Activated CD8-positive, alpha-beta memory T cell treated with anti-CD3 and anti-CD28 coated beads for 4 hours (primary cell): ENCODE measurements at regions not wholly inside any gene's neighbourhood (a gene's known extent, or its start where the extent isn't known, plus 50 kb on each side); places are given as distances from the start of the nearest gene placed in this dataset.

Source experiments
- DNase-seq, 2 donors: peaks; one replicate each; pipeline ENCODE4 v3.0.0-alpha.2; 2020; ENCODE audit warnings: low read depth in 2 of 2

DNA sequence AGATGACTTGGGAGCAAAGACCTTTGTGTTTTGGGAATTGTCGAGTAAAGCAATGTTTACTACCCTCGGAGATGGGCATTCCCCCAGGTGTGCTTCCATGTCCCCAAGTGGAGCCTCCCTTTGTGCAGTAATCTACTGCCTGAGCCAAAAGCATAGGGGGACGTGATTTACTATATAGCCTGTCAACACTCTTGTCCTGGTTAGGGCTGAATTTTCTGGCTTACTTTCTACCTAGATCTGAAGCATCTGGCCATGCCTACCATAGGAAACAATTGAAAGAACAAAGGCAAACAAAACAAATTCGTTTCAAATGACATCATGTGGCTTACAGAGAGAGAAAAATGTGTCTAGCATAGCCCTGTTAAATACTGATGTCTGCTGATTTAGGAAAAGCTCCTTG, 350.6 kb downstream of the SAMD5 start:
- DNase-seq, result no peak

DNA sequence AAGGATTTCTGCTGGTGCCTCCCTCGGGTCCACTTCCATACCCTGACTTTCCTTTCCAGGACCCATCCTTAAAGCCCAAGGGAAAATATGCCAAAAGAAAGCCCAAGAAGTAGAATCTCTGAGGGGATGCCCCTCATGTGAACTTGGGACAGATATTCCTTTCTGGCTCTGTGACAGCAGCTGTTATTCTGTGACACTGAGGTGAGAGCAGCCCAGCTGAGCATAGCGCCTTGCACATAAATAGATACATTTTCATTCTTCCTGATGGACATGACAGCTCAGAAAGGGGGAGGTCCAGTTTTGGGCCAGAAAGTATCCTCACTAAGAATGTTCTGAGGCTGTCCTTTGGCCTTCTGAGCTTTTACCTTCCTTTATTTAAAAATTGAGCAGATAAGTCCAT, 353.2 kb downstream of the SAMD5 start:
- no peak for DNase-seq

DNA sequence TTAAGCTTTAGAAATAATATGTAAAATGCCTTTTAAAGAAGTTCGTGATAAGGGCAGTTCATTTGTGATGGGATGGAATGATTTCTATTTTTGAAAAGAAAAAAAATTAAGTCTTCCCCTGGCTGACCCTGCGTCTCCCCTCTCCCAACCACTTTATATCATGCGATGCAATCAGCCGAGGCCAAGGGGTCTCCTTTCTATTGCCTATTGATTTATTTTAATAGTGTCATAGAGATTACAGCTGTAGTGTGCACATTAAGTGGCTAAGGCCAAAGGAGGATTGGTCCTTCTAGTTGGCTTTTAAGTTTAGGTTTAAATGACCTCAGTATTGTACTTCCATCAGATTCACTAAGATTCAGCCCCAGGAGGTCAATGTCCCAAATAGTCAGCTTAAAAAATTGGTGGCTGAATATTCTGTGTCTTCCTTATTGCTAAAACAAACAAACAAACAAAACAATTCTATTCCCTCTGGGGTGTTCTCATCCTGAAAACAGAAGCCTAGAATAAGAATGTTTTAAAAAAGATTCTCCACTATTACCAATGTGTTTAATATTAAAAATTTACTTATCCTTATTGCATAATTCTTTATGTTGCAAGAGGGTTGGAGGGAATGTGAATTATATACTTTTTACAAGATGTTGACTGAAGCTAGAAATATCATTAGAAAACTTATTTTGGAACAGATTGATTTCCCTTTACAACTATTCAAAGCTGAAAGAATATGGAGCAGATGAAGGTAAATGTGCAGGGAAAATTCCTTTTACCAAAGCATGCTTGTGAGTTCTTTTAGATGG, 359.1 kb downstream of the SAMD5 start:
- DNase-seq, result no peak

DNA sequence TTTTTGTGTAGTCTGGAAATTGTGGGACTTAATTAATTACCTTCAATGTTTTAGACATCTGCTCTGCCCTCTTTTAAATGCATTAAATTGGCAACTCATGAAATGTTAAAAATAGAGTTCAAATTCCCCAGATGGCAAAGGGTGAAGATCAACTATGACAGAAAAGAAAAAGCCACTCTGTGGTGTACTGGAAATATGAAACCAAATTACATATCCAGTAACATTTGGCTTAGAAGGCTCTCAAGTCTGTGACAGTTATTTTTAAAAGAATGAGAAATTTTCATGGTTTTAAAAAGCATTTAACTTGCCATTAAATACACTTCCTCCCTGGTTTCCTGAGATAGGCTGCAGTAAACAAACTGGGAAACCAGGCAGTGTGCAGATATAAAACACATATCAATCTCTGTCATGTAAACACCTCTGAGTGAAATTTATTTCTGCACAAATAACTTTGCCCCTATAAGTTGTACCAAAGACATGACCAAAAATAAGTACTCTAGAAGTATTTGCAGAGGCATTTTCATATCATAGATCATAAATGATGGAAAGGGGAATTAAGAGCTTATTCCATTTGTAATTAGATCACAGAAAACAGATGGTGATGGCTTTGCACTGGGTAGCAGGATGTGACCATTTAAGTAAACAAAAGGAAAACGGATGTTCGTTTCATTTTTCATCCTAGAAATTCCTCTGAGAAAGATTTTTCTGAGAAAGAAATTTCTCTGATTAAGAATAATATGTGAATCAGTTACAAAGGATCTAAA, 360.1 kb downstream of the SAMD5 start:
- no peak for DNase-seq

DNA sequence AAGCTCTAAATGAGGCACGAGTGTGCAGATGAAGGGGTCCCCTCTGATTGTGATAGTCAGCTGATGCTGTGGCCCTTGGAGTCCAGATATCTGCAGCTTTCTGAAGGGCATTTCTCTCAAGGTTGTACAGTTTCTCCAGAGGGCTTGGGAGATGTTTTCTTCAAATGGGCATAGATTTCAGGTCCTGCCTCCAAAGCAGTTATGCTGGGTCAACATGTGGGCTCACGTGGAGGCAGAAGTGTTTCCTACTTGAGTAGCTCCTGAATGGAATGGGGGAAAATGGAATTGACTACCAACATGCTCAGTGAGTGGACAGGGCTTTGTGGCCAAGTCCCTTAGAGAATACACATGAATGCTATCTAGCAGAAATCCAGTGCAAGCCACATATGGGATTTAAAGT, 360.7 kb downstream of the SAMD5 start:
- DNase-seq, result no peak

DNA sequence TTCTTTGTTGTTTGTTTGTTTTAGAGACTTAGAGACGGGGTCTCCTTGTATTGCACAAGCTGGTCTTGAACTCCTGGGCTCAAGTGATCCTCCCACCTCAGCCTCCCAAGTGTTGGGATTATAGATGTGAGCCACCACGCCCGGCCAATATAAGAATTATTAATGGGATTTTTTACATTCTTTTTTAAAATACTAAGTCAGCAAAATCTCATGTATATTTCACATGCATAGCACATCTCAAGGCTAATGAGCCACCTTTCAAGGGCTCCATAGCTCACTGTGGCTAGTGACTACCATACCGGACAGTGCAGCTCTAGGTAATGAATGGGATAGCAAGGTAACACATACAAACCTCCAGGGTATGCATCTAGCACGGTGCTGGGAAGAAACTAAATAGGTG, 361.4 kb downstream of the SAMD5 start:
- no peak for DNase-seq

DNA sequence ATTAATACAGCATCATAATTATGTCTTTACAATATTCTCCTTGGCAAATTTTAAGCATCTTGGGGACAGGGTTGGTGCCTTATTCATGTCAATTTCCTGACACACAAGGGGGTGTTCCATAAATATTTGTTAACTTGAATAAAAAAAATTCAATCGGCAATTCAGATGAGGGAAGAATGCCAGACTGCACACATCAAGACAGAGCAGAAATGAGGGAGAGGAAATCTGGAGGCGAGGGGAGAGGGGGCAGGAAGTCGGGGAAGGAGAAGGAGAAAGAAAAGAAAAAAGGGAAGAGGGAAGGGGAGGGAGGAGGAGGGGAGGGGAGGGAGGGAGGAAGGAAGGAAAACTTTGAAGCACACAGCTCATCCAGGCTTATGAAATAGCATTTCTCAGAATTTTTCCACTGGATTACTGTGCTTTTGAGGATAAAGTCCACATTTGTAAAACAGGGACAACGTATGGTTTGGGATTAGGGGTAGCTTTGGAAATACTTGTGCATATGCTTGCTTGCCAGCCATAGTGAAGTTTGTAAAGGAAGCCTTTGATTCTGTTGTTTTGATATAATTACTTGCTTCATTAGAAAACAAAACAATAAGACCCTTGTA, 362.1 kb downstream of the SAMD5 start:
- no peak for DNase-seq

DNA sequence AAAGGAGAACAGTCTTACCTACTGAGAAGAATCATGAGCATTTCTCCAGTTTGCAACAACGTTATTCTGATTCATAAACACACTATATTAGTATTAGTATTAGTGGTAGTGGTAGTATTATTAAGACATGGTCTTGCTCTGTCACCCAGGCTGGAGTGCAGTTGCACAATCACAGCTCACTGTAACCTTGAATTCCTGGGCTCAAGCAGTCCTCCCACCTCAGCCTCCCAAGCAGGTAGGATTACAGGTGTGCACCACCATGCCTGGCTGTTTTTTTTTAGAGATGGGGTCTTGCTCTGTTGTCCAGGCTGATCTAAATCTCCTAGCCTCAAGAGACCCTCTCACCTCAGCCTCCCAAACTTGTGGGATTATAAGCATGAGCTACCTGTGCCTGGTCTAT, 363.5 kb downstream of the SAMD5 start:
- no peak for DNase-seq

DNA sequence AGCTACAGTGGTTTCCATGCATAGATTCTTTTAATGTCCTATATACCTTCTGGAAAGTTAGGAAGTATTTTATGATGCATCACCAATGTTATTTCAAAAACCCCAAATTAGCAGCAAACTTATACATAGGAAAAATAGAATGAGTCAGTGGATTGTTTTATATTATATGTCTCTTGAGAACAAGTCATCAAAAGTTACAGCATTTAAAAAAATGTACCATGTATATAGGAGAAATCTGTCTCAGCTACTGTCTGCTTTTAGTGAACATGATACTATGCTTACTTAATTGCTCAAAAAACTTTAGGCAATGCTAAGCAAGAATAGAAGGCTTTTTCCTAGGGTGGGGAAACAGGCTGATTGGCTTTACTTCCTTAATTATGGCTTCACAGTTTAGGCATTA, 365.3 kb downstream of the SAMD5 start:
- DNase-seq, result no peak

DNA sequence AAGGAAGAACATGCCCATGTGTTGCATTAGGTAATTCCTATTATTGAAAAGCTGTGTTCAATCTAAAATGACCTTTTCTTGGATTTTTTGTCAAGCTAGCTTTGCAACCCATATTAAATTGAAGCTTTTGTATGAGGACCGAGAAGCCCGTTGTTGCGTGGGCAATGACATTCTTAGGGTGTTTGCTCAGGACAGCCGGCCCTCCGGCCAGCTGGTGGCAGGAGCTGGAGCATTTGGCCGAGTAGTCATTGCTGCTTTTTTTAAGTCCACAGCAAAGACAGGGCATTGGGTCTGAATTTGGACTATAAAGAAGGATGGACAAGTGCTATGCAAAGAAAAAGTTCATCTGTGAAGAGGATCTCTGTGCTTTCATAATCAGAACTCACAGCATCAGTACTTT, 365.8 kb downstream of the SAMD5 start:
- no peak for DNase-seq

DNA sequence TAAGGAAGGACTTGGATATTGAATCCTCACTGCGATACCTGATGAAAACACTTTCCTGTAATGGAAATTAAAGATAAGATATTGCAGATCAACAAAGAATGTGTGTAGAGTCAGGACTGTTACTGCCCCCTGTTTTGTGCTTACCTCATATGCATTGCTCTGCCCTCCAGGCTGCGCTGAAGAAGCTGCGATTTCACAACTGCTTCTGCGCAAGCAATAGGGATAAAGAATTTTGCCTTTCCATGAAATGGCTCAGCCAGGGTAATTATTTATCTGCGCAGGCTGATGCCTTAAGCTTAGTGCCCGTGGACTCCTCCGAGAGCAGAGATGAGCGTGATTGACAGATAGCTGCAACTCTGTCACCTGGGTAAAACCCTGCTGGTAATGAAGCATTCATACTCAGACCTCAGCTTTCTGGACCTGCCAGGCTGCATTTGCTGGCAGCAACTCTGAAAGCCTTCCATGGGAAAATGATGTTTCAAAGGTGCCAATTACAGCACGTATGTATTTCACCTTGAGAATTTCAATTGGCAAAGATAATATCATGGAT, 370.6 kb downstream of the SAMD5 start:
- DNase-seq, result no peak

DNA sequence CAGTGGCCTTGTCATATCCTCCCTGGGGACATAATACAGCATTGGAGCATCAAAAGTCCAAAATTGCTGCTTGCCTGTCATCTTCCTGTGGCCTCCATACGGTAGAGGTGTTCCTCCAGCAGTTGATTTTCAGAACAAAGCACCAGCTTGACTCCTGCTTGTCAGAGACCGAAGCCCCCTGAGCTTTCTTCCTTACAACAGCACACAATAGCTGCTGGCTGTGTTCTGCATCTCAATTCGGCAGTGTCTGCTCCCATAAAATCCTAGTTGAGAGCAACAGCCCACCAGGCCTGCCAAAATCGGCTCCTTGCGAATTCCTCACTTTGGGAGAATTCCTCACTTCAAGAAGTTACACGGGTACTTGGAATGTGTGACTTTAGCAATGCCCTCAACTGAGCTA, 372.9 kb downstream of the SAMD5 start:
- DNase-seq, result no peak

DNA sequence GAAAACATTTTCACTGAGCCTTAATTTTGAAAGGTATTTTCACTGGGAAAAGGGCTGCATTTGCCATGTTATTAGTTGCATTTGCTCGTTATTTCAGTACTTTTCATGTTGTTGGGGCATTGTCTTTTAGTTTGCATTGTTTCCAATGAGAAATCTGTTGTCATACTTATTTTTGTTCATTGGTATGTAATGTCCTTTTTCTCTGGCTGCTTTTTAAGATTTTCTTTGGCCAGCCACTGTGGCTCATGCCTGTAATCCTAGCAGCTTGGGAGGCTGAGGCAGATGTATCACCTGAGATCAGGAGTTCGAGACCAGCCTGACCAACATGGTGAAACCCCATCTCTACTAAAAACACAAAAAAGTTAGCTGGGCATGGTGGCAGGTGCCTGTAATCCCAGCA, 379.9 kb downstream of the SAMD5 start:
- no peak for DNase-seq

DNA sequence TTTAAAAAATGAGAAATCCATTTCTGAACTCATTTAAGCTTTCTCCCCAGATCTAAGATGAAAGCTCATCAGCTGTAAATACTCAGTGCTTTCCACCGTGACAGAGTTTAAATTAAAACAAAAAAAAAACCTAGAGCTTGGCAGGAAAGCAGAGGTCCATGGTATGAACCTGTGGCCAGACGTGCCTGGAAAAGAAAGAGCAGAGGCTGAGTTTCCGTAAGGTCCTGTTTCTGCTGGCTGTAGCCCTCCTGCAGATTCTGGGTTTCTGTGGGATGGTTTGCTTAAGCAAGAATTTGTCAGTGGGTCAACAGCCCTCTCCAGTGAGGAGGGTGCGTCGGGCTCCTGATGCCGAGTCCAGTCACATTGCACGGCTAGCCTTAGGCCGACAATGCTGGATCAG, 383.2 kb downstream of the SAMD5 start:
- no peak for DNase-seq

DNA sequence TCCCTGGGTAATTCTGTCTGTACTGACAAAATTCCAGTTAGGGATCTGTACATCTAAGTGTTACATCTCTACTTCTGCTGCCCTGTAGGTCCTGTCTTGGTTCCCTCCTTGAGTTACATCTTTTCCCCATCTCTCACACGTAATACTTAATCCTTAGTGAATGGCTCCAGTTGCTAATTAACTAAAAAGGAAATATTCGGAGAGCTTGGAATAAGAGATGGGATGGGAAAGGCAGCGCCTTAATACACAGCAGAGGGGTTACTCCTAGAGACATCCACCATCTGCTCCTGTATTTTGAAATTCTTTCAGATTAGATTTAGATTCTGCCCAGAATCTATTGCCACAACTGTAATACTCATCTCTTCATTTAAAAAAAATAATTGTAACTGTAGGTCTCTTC, 384.0 kb downstream of the SAMD5 start:
- no peak for DNase-seq

DNA sequence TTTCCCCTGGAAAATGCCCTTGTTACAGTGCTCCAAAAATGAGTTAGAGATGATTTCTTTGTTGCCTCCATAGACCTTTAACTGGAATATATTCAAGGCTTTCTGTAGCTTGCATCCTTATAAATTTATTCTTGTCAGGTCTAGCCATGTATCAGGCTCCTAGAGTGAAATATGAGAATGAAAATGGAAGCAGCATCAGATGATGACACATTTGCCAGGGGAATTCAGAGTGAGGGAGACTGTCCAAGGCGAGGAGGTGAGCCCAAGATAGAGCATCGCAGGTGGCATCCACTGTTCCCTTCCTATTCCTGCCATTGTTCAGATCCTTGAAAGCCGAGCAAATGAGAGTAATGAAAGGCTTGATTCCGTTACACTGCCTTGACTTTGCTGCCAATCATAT, 386.8 kb downstream of the SAMD5 start:
- no peak for DNase-seq

DNA sequence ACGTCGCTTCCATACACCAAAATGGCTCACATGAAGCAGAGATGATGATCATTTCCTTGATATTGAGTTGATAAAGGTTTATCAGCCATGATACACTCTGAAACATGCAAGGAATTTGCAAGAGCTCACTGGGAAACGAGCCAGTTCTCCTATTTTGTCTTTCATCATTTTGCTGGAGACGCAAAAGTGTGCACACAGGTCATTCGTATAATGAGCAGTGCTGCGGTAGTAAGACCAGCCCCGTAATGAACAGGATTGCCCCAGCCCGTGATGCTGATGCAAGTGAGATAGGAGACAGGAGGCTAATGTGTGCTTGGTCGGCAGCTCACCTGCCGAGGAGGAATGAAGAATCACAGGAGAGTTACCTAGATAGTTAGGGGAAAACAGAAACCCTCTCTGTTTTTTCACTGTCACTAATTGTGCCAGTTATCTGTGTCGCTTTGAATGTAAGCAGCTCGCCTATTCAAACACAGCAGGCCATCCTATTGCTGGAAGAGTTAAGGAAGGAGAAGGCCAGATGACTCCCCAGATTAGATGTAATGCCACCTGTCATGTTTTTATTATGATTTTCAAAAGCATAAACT, 391.8 kb downstream of the SAMD5 start:
- no peak for DNase-seq

DNA sequence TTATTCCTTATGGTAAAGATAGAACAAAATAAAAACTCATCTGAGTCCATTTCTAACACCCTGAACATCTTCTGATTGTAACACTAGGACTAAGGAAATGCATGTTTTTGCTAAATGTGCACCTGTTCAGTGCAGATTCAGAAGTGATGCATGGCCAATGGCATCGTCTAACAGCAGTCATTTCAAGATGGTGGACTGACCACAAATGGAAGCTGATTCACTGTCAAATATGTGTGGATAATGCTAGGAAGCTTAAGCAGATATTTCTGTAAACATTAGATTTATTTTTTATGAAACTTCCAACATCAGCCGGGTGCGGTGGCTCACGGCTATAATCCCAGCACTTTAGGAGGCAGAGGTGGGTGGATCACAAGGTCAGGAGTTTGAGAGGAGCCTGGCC, 394.8 kb downstream of the SAMD5 start:
- DNase-seq, result no peak

DNA sequence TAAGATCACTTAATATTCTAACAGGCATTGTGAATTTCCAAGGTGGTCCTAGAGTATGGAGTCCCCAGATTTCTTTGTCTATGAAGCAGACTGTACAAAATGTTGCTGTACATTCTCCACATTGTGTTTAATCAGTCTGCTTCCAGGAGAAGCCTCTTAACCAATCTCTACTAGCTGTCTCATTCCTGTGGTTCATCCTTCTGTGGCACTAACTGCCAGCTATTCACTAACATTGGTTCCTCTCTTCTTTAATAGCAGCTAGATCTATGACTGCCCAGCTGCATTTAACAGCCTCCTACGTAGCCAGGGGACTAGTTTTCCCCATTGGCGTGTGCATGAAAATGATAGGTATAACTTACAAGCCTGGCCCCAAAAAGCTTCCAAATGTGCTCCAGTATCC, 395.4 kb downstream of the SAMD5 start:
- DNase-seq, result no peak

DNA sequence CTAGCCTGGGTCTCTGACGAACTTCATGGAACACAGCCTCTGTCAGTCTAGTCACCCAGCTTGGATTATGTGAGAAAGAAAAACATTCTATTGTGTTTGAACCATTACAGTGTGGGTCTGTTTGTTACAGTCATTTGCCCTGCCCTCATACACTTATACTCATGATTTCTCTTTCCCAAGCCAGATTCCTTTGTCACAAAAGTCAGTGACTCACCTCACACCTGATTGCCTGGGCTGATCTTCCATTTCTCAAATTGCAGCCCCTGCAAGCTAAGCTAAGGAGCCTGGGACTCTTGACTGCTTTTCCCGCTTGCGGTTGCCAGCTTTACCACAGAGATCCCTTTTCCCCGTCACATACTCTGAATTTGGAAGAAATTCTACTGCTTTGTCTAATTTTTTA, 395.9 kb downstream of the SAMD5 start:
- no peak for DNase-seq

DNA sequence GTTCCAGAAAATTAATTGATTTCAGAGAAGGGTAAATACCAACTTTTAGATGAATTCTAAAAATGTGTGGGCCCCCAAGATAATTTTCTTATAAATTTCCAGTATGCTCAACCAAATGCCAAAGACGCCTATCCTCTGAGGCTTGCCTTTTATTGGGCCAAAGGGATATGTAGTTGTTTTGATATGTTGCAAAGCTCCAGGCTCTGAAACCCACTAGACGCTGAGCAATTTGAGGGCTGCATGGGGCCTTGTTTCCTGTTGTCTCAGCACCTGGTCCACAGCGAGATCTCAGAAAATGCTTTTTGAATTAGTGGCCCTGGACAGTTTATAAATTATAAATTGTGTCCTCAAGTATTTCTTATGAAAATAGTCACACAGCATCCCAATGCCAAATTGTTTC, 397.2 kb downstream of the SAMD5 start:
- no peak for DNase-seq

DNA sequence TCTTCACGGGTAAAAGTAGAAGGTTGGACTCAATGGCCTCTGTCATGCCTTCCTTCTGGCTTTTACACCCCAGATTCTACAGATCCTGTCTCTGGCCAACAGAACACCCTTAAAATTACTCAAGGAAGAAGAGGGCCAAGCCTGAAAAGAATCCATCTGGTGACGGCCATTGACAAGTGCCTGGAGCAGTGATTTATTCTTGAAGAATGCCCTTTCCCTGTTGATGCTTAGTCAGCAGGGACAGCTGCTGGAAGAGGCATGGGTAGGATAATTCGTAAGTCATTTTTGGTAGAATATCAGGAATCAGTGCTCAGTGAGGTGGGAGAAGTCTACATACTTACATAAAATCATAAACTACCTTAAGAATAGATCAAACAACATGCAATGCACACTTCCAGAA, 397.9 kb downstream of the SAMD5 start:
- no peak for DNase-seq
